CD4-positive, alpha-beta T cell treated with Interleukin-1 beta for 1 hour (primary cell): ENCODE measurements at regions not wholly inside any gene's neighbourhood (a gene's known extent, or its start where the extent isn't known, plus 50 kb on each side); places are given as distances from the start of the nearest gene placed in this dataset.

Source experiments
- DNase-seq, 2 donors: peaks; one replicate each; pipeline ENCODE4 v3.0.0-alpha.2; 2020 to 2022

DNA sequence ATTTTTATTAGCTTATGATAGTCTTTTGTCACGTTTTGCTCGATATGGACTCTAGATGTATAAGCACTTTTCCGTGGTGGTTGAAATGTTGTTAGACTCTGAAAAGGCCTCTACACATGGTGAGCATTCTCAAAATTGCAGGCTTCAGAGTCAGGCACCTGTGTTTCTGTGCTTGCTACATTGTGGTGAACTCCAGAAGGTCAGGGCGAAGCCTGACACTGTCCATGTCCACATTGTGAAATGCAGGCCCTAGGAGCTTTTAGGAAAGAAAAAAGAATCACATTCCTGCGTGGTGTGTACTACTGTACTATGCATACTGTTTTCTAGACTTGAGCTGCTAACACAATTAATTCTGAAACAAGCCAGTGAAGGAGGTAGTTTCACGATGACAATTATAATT lies 86.3 kb downstream of the HS3ST1 start:
- DNase-seq: no peak

DNA sequence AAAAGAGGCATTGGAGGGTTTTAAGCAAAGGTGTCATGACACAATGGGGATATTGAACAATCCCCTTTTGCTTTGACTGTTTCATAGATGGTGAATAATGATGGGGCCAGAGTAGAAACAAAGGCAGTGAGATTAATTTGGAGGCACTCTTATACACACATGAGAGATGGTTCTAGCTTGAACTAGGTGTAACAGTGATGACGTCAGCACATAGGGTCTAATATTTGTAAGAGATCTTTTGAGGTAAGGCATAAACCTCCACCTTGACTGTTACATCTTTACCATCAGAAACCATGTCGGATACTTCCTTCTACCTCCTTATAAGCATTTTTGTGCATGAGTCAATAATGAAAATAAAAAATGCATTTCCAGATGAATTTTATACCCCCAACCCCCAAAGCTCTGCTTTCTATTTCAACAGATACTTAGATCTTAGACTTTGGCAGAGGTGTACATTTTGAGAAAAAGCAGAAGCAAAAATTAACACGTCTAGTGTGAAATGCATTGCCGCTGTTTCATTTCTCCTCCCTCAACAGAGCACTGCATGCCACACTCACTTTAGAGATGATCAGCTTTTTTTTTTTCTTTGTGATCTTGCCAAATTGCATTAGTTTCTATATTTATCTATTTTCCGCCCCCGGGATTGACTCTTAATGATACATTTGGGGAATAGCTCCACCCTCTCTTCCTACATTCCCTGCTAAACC lies 87.2 kb downstream of the HS3ST1 start:
- DNase-seq: no peak

DNA sequence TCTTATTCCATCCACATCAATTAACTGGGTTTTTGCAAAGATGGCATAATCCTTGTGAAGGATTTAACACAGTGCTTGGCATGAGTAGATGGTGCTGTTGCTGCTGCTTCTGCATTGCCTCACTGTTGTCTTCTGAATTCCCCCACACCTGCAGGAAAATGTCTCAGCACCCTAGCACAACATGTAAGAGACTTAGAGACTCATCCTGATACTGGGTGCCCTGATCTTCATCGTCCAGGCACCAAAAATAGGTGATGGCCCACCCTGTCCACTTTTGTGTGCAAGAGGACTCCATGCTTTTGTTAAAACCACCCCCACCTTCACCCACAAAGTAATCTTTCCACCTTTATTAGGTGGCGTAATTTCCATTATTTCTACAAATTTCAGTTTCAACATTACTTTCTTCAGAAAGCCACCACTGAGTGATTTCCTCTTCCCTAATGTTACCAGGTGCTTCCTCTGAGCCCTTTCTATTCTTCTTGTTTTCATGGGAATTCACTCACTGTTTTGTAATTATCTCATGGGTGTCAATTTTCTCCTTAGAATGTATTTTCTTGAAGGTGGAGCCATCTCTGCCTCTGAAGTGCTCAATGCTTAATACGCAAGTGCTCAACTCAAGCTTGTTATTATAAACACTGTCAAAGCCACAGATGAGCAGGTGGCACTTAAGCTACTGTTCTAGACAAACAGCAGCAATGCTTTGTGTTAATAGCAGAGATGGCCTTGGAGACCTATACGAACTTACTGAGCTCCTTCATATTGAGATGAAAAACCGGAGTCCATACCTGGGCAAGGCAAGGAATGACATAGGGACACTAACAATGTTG lies 89.5 kb downstream of the HS3ST1 start:
- DNase-seq: no peak

DNA sequence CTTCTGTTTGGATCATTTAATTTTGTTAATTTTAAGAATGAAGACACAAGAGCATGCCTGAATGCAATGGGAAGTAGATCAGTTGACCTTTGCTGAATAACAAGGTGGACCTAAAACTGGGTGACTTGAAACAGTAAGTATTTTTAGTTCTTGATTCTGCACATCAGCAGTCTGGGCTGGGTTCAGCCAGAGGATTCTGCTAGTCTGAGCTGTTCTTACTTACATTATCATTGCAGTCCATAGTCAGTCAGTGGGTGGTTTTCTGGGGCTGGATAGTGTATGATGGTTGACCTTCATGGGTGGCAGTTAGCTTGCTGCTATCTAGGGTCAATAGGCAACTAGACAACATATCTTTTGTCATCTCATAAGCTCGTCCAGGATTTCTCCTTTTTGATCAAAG lies 91.4 kb downstream of the HS3ST1 start:
- DNase-seq: no peak

DNA sequence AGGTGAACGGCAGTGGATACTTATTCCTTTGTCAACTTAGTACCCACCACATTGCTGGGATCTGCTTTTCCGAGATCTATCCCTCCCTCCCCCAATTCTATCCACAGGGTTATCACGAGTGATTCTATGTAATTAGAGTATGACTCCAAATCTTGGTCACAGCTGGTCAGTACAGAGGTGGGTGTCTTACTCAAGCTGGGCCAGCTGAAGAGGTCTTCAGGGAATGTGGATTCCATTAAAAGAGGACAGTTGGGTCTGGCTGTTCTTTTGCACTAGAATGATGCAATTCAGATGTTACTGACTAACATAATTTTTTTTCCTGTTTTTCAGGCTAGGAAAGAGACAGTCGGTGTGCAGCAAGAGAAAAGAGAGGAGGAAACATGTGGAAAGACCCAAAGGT lies 92.3 kb downstream of the HS3ST1 start:
- DNase-seq: no peak

DNA sequence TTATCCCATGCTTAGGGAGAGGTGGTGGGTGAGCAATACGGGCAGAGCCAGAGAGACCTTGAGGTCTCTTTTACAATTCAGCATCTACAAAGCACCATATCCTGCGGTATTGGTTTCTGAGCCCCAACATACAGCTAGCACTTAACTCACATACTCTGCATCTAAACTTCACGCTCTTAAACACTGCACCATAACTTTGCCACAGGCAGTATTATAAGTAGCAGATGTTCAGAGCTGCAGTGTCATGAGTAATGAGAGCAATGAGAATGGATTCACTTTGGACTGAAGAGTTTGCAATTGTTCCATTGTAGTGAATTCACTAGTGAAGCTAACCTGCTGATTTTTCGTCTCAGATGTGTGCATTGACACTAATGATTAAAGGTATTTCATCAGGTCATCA lies 93.8 kb downstream of the HS3ST1 start:
- DNase-seq: no peak

DNA sequence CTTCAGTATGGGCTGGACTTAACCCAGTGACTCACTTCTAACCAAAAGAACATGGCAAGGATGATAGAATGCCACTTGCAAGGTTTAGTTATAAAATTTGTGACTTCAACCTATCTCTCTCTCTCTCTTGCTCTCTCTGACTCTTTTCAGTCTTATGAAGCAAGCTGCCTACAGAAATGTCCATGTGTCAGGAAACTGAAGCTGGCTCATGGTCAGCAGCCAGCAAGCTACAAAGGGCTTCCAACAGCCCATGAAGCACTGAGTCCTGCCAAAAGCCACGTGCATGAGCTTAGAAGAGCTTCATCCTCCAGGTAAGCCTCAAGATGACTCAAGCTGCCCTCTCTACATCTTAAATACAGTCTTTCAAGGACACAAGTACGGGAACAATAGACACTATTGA lies 100.3 kb downstream of the HS3ST1 start:
- no peak for DNase-seq

DNA sequence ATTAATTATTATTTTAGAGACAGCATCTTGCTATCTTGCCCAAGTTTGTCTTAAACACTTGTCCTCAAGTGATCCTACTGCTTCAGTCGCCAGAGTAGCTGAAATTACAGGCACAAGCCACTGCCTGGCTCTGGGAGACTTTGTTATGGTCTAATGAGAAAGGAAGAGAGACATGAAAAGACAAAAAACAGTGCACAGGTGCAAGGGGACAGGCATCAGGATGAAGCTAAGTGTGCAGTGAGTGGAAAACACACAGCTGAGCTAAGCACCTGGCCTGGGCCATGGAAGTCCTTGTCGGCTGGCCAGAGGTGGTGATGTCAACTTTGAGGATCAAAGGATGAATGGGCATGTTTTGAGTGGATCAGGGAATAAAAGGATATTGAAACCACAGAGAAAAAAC lies 102.7 kb downstream of the HS3ST1 start:
- no peak for DNase-seq

DNA sequence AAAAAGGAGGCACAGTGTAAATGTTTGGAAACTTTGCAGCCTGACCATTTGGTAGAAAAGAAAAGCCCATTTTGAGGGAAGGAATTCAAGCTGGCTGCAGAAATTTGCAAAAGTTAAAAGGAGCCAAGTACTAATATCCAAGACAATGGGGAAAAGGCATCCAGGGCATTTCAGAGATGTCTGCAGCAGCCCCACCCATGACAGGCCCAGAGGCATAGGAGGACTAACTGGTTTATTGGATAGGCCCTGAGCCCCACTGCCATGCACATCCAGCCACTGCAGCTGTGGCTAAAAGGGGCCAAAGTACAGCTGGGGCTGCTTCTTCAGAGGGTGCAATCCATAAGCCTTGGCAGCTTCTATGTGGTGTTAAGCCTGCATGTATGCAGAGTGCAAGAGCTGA lies 104.9 kb downstream of the HS3ST1 start:
- DNase-seq: no peak

DNA sequence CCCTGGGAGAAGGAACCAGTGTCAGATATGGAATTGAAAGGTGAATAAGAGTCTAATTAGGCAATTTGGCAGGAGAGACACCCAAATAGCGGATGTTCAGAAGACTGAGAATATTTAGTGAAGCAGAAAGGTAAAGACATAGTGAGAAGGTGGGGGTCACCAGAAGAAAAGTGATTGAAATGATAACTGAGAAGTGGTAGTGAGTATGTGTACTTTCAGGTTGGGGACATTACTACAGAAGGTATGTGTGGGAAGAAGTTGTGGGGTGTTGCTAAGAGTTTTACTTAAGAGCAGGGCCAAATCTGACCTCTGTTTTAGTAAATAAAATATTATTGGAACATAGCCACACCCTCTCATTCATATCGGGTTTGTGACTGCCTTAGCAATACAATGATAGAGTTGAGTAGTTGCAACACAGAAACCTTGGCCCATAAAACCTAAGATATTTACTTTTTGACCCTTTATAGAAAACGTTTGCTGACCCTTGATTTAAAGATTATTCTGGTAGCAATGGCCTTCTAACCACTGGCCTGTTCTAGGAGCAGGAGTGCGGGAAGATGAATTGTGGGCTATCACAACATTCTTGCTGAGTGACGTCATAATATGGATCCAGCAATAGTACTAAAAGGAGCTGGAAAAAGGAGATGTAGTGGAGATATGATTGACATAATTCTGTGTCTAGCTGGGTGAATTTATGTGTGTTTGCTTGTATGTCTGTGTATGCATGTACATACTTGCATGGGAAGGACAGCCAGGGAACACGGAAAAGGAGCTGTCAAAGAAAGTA lies 115.3 kb downstream of the HS3ST1 start:
- no peak for DNase-seq

DNA sequence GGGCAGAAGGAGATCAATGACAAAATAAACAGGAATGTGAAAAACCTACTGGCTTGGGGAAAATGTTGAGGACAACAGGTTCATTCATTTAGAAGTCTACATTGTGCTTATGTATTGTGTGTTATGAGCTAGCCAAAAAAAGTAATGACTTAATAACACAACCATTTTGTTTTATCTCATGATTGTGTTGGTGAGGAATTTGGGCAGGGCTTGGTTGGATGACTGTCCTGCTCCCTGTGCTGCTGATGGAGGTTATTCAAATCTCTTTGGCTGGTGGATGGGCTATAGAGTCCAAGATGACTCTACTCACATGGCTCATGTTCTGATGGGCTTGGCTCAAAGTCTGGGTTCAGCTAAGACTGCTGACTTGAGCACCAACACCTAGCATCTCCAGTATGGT lies 116.3 kb downstream of the HS3ST1 start:
- DNase-seq: no peak

DNA sequence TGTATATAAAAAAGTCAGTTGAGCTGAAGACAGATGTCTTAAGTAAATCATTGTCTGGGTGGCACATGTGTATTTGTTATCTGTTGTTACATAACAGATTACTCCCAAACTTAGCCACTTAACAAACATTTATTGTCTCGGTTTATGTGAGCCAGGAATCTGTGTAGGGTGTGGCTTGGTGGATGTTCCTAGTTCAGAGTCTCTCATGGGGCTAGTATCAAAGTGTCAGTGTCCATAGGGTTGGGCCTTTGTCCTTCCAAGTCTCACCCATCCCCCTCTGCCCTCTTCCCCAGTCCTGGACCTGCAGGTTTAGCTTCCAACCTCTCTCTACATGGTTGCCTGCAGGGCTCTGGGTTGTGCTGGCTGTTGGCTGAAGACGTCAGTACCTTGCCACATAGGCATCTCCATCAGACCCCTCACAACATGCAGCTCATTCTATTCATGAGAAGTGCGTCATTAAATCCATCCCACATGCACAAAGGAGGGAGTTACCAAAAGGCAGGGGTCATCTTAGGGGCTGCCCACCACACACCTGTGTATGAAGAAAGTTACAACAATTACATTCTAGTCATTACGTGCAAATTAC lies 127.5 kb downstream of the HS3ST1 start:
- DNase-seq: no peak

DNA sequence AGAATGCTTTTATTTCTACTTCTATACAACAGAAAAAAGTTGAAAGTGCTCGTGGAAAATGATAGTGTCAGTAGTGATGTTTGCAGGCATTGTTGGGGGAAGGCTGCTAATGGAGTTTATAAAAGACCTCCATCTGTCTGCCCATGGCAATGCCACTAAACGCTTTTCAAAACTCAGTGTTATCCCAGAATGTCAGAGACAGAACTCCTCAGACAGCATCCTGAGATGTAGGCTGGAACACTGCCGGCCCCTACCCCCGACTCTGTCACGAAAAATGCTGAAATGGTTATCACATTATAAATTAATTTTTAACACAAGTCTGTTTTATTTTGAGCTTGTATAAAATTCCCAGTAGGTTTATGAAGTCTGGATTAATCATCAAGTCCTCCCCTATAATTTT lies 128.9 kb downstream of the HS3ST1 start:
- DNase-seq: no peak

DNA sequence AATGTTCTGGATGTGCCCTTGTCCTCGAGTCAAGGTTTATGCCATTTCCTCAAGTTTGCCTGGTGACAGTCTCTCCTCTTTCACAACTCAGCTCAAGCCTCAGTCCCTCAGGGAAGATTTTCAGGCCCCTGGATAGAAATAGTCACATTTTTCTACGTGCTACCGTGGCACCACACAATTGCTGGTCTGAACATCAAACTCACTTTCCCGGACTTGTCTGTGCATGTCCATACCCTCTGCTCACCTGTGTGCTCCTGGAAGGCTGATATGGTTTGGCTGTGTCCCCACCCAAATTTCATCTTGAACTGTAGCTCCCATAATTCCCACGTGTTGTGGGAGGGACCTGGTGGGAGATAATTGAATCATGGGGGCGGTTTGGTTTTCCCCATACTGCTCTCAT lies 129.7 kb downstream of the HS3ST1 start:
- no peak for DNase-seq

DNA sequence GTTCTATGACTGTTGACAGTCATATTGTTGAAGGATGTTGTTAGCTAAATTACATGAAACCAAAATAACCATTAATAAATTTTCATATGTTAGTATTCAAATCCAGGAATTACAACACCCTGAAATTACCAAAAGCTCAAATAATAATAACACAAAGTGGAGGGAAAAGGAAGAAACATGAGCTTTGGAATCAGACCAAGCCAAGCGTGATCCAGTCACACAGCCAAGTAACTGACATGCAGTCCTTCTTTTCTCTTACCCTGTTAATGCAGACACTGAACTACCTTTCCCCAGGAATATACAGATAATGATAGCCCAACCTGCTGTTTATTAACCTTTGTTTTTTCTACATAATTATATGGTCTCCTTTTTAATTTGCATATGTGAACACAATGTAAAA lies 130.2 kb downstream of the HS3ST1 start:
- DNase-seq: no peak

DNA sequence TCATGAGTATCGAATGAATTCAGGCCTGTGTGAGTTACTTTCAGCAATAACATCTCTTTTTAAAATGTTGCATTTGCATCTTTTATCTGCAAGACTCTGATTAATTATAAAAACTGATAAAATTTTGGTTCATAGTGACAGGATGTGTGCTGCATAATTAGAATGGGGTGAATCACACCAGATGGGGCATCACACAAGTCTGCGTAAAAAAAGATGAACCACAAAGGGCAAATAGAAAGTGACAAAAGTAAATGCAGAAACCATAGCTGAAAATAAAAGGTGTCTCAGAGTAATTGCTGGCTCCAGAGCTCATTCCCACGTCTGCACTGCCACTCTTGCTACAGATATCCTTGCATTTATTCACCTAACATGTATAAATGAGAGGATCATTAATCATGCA lies 131.1 kb downstream of the HS3ST1 start:
- no peak for DNase-seq

DNA sequence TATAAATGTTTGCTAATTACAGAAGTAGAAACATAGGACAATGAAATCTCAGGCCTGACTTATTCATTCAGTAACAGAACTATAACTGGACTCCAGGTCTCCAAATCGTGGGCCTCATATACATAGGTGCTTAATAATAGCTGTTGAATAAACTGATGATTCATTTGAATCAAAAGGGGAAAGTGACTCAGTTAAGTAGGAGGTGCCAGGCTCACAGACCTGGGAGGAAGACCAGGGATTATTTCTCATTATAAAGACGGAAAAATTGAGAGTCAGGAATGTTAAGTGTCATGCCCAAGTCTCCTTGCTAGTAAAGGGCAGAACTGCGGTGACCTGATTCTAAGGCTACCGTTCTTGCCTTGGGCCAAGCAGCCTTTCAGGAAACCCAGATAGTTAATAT lies 131.5 kb downstream of the HS3ST1 start:
- DNase-seq: no peak

DNA sequence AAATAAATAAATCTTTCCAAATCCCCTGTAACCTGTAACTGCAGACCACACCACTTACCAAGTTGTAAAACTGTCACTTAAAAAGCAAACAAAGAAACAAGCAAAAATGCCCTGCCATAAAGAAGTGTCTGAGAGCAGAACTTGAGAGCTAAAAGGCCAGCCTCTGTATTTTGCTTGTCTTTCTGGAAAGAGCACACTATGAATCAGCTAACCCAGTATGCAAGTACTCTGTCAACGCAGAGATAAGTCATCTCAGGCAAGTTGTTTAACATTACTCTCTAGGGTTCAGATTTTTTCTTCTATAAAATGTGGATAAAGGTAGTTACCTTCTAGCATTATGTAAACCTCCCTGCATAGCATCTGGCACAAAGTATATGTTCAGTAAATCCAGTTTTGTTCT lies 134.8 kb downstream of the HS3ST1 start:
- DNase-seq: no peak

DNA sequence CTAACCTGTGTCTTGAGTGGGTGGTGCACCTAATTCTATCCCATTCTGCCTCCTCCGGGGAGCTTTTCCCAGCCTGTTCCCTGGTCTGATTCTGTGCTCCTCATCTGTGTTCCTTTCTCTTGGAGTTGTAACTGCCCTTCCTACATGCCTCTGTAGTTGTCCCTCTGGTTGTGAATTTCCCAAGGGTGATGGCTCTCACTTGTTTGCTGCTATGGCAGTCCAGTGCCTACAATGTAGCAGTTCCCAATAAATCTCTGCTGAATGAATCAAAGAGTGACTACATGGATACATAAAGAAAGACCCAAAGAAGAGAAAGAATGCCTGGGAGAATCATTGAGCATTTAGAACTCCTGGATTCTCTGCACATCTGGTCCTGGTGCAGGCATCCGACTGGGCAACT lies 141.6 kb downstream of the HS3ST1 start:
- DNase-seq: no peak

DNA sequence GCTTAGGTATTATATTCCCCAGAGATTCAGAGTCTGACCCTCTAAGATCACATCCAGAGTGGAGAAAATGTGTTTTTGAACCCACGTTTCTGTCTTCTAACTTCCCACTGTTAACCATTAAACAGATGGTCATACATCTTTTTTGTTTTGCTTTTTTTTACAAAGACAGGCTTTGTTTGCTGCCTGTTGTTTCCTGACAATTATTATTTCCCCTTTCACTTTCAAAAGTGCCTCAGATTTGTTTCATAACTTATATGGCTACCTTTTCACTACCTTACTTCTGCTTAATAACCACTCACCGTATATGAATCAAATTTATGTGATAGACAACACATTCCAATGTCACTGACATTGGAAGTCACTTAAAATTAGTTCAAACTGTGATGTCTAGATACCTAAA lies 142.2 kb downstream of the HS3ST1 start:
- DNase-seq: no peak

DNA sequence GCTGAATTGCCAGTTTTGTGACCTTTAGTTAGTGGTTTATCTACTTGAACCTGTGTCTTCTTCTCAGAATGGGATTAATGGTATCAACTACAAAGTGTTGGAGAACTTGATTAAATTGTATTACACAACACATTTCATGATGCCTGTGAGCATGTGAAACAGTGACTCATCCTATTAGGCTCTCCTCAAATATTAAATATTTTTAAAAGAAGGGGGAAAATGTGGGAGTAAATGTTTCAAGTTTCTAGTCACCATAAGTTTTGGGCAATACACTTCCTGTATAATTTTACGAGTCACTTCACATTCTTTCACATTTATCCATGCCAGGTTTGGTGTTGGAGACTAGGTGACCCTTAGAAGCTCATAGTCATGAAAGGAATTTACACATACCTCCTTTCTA lies 147.0 kb downstream of the HS3ST1 start:
- DNase-seq: no peak

DNA sequence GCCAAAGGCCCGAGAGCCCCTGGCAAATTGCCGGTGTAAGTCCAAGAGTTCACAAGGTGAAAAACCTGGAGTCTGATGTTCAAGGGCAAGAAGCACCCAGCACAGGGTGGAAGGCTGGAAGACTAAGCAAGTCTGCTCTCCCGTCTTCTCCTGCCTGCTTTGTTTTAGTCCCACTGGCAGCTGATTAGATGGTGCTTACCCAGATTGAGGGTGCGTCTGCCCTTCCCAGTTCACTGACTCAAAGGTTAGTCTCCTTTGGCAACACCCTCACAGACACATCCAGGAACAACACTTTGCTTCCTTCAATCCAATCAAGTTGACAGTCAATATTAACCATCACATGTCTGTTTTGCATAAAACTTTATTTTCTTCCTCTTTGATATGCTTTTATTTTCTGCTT lies 157.4 kb downstream of the HS3ST1 start:
- DNase-seq: no peak

DNA sequence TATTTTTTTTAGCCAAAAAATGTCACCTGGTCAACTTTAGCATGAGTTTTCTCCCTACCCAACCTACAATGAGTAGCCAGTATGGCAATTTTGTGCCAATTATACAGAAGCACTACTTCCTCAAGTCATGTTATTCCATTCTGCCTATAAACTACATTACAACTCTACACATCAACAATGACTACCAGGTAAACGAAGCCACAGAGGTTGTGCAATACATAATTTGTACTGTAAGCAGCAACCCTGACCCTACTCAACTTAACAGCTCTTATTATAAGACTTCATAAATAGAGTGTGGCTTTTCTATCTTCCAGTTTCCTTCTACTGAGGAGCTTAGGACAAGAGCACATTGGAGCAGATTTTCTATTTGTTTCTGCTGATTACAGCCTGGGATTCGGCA lies 160.5 kb downstream of the HS3ST1 start:
- DNase-seq: no peak

DNA sequence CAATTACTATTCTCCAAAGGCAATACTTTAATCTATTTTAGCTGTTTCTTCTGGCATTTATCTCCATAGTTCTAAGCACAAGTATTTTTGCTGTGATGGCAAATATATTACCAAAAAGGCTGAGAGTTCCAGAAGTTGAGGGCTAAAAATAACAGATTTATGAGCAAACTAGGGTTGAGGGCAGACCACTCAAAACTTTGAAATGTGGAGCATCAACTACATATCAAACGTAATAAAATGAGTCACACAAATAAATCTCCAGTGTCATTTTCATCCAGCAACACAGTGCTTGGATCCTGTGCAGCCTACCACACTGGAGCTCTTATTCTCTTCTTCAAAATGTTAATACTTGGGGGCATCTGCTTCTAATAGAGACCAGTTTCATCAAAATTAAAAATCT lies 163.9 kb downstream of the HS3ST1 start:
- no peak for DNase-seq
